Activated B cell treated with CpG ODN at 0.5 μM for 24 hours (primary cell): ENCODE measurements at regions not wholly inside any gene's neighbourhood (a gene's known extent, or its start where the extent isn't known, plus 50 kb on each side); places are given as distances from the start of the nearest gene placed in this dataset.
"Not testable (repeated sequence)": the region's sequence is repeated elsewhere in the genome, so short reads cannot be mapped to it uniquely, and the experiment has no call there.

Experiments used
- ATAC-seq: fragments of 200-7000 bp; cut with Tn5 transposase; one replicate; pipeline ENCODE4 v1.10.0; 2021; ENCODE audit warnings: low read depth, mild to moderate bottlenecking, moderate library complexity
- CTCF ChIA-PET: fragments of 350-600 bp; sonication (Branson Sonifier 250); formaldehyde crosslinking; loops from one replicate; lab custom pipeline; 2021; ENCODE audit warnings: antibody characterized with exemption; lab: Charles Lee
- POLR2A ChIA-PET: fragments of 350-600 bp; sonication (Branson Sonifier 250); formaldehyde crosslinking; loops from one replicate; lab custom pipeline; 2021; ENCODE audit warnings: antibody characterized with exemption; lab: Charles Lee
- DNase-seq: peaks from one replicate; pipeline ENCODE4 v3.0.0; 2022
- H3K27ac Mint-ChIP-seq: one replicate; pipeline ENCODE4 v1.8.0; 2020; ENCODE audit warnings: mixed read lengths
- H3K27me3 Mint-ChIP-seq: one replicate; pipeline ENCODE4 v1.8.0; 2021; ENCODE audit warnings: mixed read lengths
- H3K36me3 Mint-ChIP-seq: one replicate; pipeline ENCODE4 v1.8.0; 2021; ENCODE audit warnings: low read depth, mixed read lengths
- H3K4me1 Mint-ChIP-seq: one replicate; pipeline ENCODE4 v1.8.0; 2021; ENCODE audit warnings: mixed read lengths
- H3K4me3 Mint-ChIP-seq: one replicate; pipeline ENCODE4 v1.8.0; 2020; ENCODE audit warnings: mild to moderate bottlenecking, mixed read lengths
- H3K9me3 Mint-ChIP-seq: one replicate; pipeline ENCODE4 v1.8.0; 2020; ENCODE audit warnings: mixed read lengths
- CTCF ChIP-seq: fragments of 200-600 bp; IDR thresholded peaks from one replicate; pipeline ENCODE4 v1.8.0; 2022; ENCODE audit warnings: antibody characterized with exemption, mild to moderate bottlenecking
- intact Hi-C: fragments of 100-400 bp; cut with micrococcal nuclease; formaldehyde crosslinking; loops from one replicate; pipeline ENCODE4 v1.15.1; 2024

- TF ChIP-seq CTCF, result no peak
- no peaks in the 10 kb centered on the region for H3K4me1 Mint-ChIP-seq
- ChIA-PET CTCF (no interaction called here), POLR2A (no interaction called here)
- DNase-seq (no peak), ATAC-seq (no peak)
- H3K27ac Mint-ChIP-seq, result no peak overlapping the region
- H3K27me3 Mint-ChIP-seq, result peaks cover 13% of the 10 kb centered on the region
- H3K9me3 Mint-ChIP-seq, result peaks cover 5% of the 10 kb centered on the region
- H3K4me3 Mint-ChIP-seq, result no peak overlapping the region
- intact Hi-C loops, result no loop called here
- no peaks in the 10 kb centered on the region for H3K36me3 Mint-ChIP-seq
Observed at GRCh38 chr10:7108141-7108540, 302.7 kb downstream of the SFMBT2 start.

DNA sequence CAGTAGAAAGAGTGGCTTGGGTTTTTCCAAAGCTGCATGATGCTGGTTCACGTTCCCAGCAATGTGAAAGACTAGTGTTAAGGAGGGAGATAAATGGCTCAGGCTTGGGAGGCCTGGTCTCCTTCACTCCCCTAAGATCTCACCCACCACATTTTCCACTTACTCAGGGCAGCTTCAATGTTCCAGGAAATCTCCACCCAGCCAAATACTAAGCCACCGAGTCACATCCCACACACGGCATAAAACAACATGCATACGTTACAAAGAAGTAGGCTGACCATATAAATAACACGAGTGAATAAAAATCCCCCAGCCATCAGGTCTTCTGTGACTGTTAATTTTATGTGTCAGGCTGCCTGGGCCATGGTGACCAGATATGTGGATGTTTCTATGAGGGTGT lies 303.5 kb downstream of the SFMBT2 start:
- ATAC-seq (no peak), DNase-seq (no peak)
- peaks cover 11% of the 10 kb centered on the region for H3K27me3 Mint-ChIP-seq
- peaks cover 5% of the 10 kb centered on the region for H3K9me3 Mint-ChIP-seq
- no peak for TF ChIP-seq CTCF
- POLR2A ChIA-PET, result no interaction called here
- no peaks in the 10 kb centered on the region for H3K36me3 Mint-ChIP-seq
- intact Hi-C loops, result no loop called here
- no peaks in the 10 kb centered on the region for H3K4me1 Mint-ChIP-seq
- no peak overlapping the region for H3K27ac Mint-ChIP-seq
- H3K4me3 Mint-ChIP-seq, result no peak overlapping the region
- CTCF ChIA-PET, result no interaction called here

DNA sequence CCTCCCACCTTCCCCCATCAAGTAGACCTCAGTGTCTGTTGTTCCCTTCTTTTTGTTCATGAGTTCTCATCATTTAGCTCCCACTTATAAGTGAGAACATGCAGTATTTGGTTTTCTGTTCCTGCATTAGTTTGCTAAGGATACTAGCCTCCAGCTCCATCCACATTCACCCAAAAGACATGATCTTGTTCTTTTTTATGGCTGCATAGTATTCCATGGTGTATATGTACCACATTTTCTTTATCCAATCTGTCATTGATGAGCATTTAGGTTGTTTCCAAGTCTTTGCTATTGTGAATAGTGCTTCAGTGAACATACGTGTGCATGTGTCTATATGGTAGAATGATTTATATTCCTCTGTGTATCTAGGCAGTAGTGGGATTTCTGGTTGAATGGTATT lies 306.5 kb downstream of the SFMBT2 start:
- H3K4me3 Mint-ChIP-seq, ATAC-seq, H3K4me1 Mint-ChIP-seq, intact Hi-C loops, H3K27me3 Mint-ChIP-seq, H3K36me3 Mint-ChIP-seq, DNase-seq, CTCF ChIA-PET, H3K9me3 Mint-ChIP-seq, POLR2A ChIA-PET, H3K27ac Mint-ChIP-seq: not testable (repeated sequence)

DNA sequence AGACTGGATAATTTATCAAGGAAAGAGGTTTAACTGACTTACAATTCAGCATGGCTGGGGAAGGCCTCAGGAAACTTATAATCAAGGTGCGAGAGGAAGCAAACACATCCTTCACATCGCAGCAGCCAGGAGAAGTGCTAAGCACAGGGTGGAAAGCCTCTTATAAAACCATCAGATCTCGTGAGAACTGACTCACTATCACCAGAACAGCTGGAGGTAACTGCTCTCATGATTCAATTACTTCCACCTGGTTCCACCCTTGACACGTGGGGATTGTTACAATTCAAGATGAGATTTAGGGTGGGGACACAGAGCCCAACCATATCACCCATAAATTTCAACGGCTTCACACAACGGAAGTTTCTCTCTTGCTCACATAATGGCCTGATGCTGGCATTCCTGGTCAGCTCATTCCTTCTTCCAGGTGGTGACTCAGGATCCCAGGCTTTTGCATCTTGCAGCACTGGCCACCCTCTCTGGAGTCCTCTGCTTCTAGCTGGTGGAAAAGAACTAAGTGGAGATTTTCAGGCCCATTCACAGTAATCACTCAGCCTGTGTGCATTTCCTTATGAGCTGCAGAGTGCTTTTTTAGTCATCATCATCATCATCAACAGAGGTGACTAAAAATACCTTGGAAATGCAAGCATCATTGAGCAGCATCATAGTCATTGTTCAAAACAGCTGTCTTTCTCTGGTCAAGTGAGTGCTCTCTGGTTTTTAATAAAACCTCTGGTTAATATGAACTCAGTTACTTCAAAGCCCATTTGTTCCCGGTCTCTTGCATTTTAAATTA lies 308.1 kb downstream of the SFMBT2 start:
- CTCF ChIA-PET, result interaction anchor here (1.4 kb wide), 1 partner anchor 18 kb away, joined by 6 read pairs; no protein-coding TSS in a partner anchor
- Mint-ChIP-seq H3K9me3 (no peaks in the 10 kb centered on the region), H3K27ac (no peak overlapping the region), H3K4me1 (no peaks in the 10 kb centered on the region), H3K36me3 (no peaks in the 10 kb centered on the region), H3K4me3 (no peak overlapping the region), H3K27me3 (peaks cover 7% of the 10 kb centered on the region)
- no peak for ATAC-seq
- no peak for DNase-seq
- POLR2A ChIA-PET, result no interaction called here
- intact Hi-C loops, result no loop called here
- no peak for TF ChIP-seq CTCF

DNA sequence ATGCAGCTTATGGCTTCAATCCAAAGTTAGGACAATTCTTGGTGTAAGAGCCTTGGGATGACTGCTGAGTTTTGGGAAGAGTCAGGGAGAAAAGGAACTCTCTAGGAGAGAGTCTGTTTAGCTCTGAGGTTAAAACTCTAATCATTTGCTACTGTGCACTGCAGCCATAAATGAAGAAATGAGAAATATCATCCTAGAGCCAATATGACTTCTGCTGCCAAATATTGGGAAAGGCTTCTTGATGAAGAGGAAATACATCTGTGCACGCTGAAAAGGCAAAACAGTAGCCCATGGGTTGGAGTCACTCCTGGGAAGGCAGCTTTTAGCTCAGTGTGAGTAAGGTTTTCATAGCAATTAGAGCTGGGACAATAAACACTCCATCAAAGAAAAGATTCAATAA lies 308.8 kb downstream of the SFMBT2 start:
- POLR2A ChIA-PET, result no interaction called here
- Mint-ChIP-seq H3K4me3 (no peak overlapping the region), H3K27ac (no peak overlapping the region), H3K9me3 (no peaks in the 10 kb centered on the region), H3K36me3 (no peaks in the 10 kb centered on the region), H3K4me1 (no peaks in the 10 kb centered on the region), H3K27me3 (peaks cover 7% of the 10 kb centered on the region)
- TF ChIP-seq CTCF, result no peak
- intact Hi-C loops, result no loop called here
- CTCF ChIA-PET, result interaction anchor here (0.9 kb wide), 1 partner anchor 11 kb away, joined by 3 read pairs; no protein-coding TSS in a partner anchor
- no peak for DNase-seq
- ATAC-seq, result no peak
